Posterior cingulate gyrus (tissue), 11 donors: ENCODE measurements at regions not wholly inside any gene's neighbourhood (a gene's known extent, or its start where the extent isn't known, plus 50 kb on each side); places are given as distances from the start of the nearest gene placed in this dataset.

ENCODE experiments used
- DNase-seq, 10 donors: peaks; one replicate each; pipeline versions ENCODE4 v3.0.0 to v3.0.0-alpha.2; 2020 to 2021; ENCODE audit warnings: mixed read lengths in 3 of 10
- intact Hi-C: fragments of 100-400 bp; cut with DNase I; formaldehyde crosslinking; loops from one replicate; pipeline ENCODE4 v1.15.1; 2023

- no peak for DNase-seq
- intact Hi-C loops, result no loop called here
Measured at GRCh38 chr6:146865756-146866379, 267.1 kb downstream of the ADGB start.

GRCh38 chr6:146866731-146867414, 268.1 kb downstream of the ADGB start:
- intact Hi-C loops, result no loop called here
- no peak for DNase-seq

GRCh38 chr6:146868671-146869209, 270.0 kb downstream of the ADGB start:
- DNase-seq, result no peak
- intact Hi-C loops, result no loop called here

GRCh38 chr6:146870760-146871159, 272.0 kb downstream of the ADGB start:
- DNase-seq, result no peak
- intact Hi-C loops, result no loop called here

GRCh38 chr6:146871611-146872425, 273.0 kb downstream of the ADGB start:
- no peak for DNase-seq
- intact Hi-C loops, result no loop called here

GRCh38 chr6:146872426-146872785, 273.6 kb downstream of the ADGB start:
- DNase-seq, result no peak
- intact Hi-C loops, result no loop called here

- intact Hi-C loops, result no loop called here
- DNase-seq, result no peak
Measured at GRCh38 chr6:146874278-146875018, 275.7 kb downstream of the ADGB start.

GRCh38 chr6:146875927-146876270, 277.1 kb downstream of the ADGB start:
- intact Hi-C loops, result no loop called here
- no peak for DNase-seq

GRCh38 chr6:146876271-146877151, 277.7 kb downstream of the ADGB start:
- DNase-seq, result no peak
- intact Hi-C loops, result no loop called here

GRCh38 chr6:146878168-146878951, 279.6 kb downstream of the ADGB start:
- no peak for DNase-seq

GRCh38 chr6:146878952-146879340, 280.2 kb downstream of the ADGB start:
- intact Hi-C loops, result no loop called here
- no peak for DNase-seq

More at GRCh38 chr6:146878168-146878951, 279.6 kb downstream of the ADGB start:
- intact Hi-C loops, result no loop called here

GRCh38 chr6:146879406-146880117, 280.8 kb downstream of the ADGB start:
- no peak for DNase-seq
- intact Hi-C loops, result no loop called here

- intact Hi-C loops, result no loop called here
- DNase-seq, result no peak
Measured at GRCh38 chr6:146881228-146882181, 282.7 kb downstream of the ADGB start.

GRCh38 chr6:146883640-146884531, 285.1 kb downstream of the ADGB start:
- no peak for DNase-seq
- intact Hi-C loops, result no loop called here

- intact Hi-C loops, result no loop called here
- DNase-seq, result no peak
Measured at GRCh38 chr6:146884728-146885127, 286.0 kb downstream of the ADGB start.
